Prostate gland (tissue), 2 donors: ENCODE measurements at regions not wholly inside any gene's neighbourhood (a gene's known extent, or its start where the extent isn't known, plus 50 kb on each side); places are given as distances from the start of the nearest gene placed in this dataset.

Source experiments
- CTCF ChIP-seq, 4 experiments: fragments of 200-600 bp in 2 of 4; fragments of 450-650 bp in 2 of 4; sonication (generic) in 2 of 4; IDR thresholded peaks; 1 replicate in 3 of 4; 2 replicates in 1 of 4; pipeline ENCODE4 v1.5.1; 2016 to 2019; ENCODE audit warnings: antibody characterized with exemption in 4 of 4, mild to moderate bottlenecking in 2 of 4, moderate library complexity in 2 of 4
- POLR2A ChIP-seq: fragments of 450-650 bp; IDR thresholded peaks from one replicate; pipeline ENCODE4 v1.6.1; 2016; ENCODE audit warnings: antibody characterized with exemption, mild to moderate bottlenecking
- POLR2AphosphoS5 ChIP-seq: sonication (generic); formaldehyde crosslinking; IDR thresholded peaks from one replicate; pipeline ENCODE4 v1.6.1; 2017; ENCODE audit warnings: antibody characterized with exemption

- no peak for TF ChIP-seq CTCF (IDR thresholded peaks at IDR 0.05)
- no peak for TF ChIP-seq POLR2AphosphoS5
- no peak for TF ChIP-seq POLR2A
Observed at GRCh38 chr20:57009355-57009754, 257.1 kb downstream of the BMP7 start.
